GM12872 (cell line): ENCODE measurements at regions not wholly inside any gene's neighbourhood (a gene's known extent, or its start where the extent isn't known, plus 50 kb on each side); places are given as distances from the start of the nearest gene placed in this dataset.

Experiments used
- CTCF ChIP-seq: IDR thresholded peaks from 3 replicates; pipeline ENCODE4 v1.5.1; 2011; ENCODE audit warnings: low read depth, mild to moderate bottlenecking, low read length, moderate library complexity; ENCODE audit not compliant: insufficient read depth

- no peak for TF ChIP-seq CTCF
Observed at GRCh38 chr2:2455151-2455550, 124.1 kb upstream of the MYT1L start.

- TF ChIP-seq CTCF = no peak
Observed at GRCh38 chr2:2452961-2453360, 121.9 kb upstream of the MYT1L start.

- no peak for TF ChIP-seq CTCF
Observed at GRCh38 chr2:2448178-2448577, 117.1 kb upstream of the MYT1L start.

DNA sequence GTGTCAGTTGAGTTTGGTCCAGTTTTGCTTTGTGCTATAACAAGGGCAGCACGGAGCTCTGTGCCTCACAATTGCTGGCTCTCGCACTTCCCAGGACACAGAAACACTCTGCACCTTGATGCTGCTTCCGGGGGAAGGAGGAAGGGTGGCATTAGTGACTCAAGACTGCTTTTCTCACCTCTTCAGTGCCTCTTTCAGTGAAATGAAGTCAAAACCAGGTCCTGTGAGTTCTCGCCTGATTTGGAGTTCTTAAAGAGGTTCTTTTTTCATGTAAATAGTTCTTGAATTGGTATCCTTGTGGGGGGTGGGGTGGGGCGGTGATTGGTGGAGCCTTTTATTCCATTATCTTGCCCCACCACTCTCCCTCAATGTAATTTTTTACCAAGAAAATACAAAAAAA lies 91.5 kb upstream of the MYT1L start:
- no peak for TF ChIP-seq CTCF

GRCh38 chr2:2413525-2413924 lies 82.5 kb upstream of the MYT1L start:
- TF ChIP-seq CTCF = no peak

GRCh38 chr2:2410987-2411386 lies 79.9 kb upstream of the MYT1L start:
- no peak for TF ChIP-seq CTCF

GRCh38 chr2:2409481-2409880 lies 78.4 kb upstream of the MYT1L start:
- TF ChIP-seq CTCF = no peak

DNA sequence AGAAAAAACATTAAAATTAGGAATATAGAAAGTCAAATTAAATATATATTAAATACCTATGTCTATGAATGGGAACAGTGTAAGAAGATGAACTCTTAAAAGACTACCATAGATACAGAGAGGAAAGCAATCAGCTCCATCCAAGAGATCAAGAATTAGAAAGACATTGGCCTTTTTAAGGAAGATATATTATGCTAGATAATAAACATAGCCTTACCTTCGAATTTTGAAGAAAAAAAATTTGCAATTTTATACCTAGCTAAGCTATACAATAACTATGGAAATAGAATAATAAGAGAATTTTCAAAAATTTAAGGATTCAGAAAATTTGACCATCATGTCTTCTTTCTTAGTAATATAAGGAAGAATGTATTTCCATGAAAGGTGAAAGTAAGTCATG lies 74.7 kb upstream of the MYT1L start:
- TF ChIP-seq CTCF = no peak
